GM06990 (cell line): ENCODE measurements at regions not wholly inside any gene's neighbourhood (a gene's known extent, or its start where the extent isn't known, plus 50 kb on each side); places are given as distances from the start of the nearest gene placed in this dataset.

Experiments
- DNase-seq: peaks from one replicate; pipeline ENCODE4 v3.0.0-alpha.2; 2011; ENCODE audit not compliant: insufficient read length; ENCODE audit errors: extremely low read depth
- H3K27me3 ChIP-seq: replicated peaks from 2 replicates; pipeline ENCODE4 v1.6.0; 2011; ENCODE audit warnings: low read length; ENCODE audit not compliant: control insufficient read depth, insufficient read depth
- H3K36me3 ChIP-seq: 2 replicates; pipeline ENCODE4 v1.5.1; 2011; ENCODE audit warnings: low read length; ENCODE audit not compliant: control insufficient read depth, insufficient read depth
- H3K4me3 ChIP-seq: replicated peaks from 2 replicates; pipeline ENCODE4 v1.5.1; 2011; ENCODE audit warnings: low read depth, mild to moderate bottlenecking, control low read depth, low read length
- TF ChIP-seq, protein P1 (sequence below): IDR thresholded peaks from 2 replicates; pipeline ENCODE4 v1.5.1; 2011; ENCODE audit warnings: low read length, control low read depth, mild to moderate bottlenecking, inconsistent platforms; ENCODE audit not compliant: insufficient read depth, poor library complexity, severe bottlenecking

DNA sequence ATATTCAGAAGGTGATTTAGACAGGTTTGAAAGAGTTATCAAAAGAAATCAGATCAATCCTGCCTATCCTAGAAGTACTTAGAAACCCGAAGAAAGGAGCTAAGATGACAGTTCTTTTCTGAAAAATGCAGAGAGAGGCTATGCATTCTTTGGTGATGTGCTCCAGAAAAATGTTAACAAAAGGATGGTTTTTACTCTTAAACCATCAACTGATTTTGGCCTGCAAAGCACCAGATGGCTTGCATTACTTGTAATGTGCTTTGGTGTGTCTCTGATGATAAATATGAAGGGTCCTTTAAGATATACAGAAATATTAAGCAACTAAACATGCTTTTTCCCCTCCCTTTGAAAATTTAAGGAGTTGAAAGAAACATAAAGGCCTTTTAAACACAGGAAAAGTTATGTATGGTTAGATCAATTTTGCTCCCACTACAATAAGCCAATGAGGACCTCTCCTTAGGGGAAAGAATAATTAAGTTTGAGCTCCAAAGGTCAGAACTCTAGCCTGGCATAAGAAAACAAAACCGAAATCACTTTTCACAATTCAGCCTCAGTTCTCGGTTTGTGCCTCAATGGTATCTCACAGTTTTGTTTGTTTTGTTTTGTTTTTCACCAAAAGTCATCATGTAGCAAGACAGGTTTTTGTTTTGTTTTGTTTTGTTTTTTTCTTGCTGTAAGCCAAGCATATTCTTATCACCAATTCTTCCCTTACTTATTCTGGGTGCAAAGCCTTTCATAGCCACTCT is 302.4 kb upstream of the NT5C1B start:
- Histone ChIP-seq H3K4me3 (no peak overlapping the region), H3K27me3 (no peaks in the 10 kb centered on the region), H3K36me3 (no peaks in the 10 kb centered on the region)
- TF ChIP-seq, protein P1, sequence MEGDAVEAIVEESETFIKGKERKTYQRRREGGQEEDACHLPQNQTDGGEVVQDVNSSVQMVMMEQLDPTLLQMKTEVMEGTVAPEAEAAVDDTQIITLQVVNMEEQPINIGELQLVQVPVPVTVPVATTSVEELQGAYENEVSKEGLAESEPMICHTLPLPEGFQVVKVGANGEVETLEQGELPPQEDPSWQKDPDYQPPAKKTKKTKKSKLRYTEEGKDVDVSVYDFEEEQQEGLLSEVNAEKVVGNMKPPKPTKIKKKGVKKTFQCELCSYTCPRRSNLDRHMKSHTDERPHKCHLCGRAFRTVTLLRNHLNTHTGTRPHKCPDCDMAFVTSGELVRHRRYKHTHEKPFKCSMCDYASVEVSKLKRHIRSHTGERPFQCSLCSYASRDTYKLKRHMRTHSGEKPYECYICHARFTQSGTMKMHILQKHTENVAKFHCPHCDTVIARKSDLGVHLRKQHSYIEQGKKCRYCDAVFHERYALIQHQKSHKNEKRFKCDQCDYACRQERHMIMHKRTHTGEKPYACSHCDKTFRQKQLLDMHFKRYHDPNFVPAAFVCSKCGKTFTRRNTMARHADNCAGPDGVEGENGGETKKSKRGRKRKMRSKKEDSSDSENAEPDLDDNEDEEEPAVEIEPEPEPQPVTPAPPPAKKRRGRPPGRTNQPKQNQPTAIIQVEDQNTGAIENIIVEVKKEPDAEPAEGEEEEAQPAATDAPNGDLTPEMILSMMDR, result no peak
- DNase-seq, result no peak

DNA sequence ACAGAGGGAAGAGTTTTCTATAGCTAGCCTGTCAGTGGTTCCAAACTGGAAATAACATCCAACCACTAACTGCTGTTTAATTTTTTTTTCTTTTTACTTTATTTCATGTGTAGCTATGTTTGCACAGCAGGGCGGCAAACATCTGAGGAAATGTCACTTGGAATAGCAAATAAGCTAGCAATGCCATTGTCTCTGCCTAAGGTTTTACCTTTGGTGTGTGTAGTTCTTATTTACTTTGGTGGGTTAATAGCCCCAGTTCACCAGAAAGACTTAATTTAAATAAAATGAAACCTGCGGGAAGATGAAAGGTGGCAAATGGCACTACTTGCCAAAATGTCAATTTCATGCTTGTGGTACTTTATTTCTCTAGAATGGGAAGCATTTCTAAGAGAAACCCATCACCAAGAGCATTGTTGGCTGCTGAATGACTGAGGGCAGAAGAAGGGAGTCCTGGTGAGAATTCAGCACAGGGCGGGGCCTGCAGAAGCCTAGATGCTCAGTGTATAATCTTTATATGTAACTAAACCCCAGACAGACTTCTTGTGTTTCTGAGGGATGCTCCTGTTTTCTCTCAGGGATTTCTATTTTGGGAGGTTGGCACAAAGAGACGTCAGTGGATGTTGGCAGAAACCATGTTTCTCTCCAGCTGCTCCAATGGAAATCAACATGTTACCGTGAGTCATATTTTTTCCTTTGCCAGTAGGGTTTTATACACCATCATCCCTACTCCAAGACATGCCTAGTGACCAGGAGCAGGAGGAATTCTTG is 300.4 kb upstream of the NT5C1B start:
- TF ChIP-seq, protein P1, result no peak
- no peak overlapping the region for H3K4me3 ChIP-seq
- no peaks in the 10 kb centered on the region for H3K27me3 ChIP-seq
- no peaks in the 10 kb centered on the region for H3K36me3 ChIP-seq
- DNase-seq, result no peak

DNA sequence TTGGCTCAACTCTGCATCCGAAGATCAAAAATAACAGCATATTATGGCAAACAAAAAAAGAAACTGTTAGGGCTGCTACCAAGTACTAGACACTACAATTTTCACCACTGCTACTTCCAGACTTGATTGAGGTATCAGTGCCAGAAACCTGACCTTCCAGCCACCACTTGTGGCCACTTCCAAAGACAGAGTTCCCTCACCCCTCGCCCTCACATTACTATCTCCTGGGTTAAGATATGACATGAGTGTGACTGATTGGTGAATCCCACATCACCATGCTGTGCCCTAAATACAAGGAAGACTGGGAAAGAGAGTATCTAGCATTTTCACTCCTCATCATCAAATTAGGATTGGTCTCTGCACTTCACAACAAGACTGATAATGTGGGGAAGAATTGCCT is 296.1 kb upstream of the NT5C1B start:
- no peak for DNase-seq
- Histone ChIP-seq H3K4me3 (no peak overlapping the region), H3K36me3 (no peaks in the 10 kb centered on the region), H3K27me3 (no peaks in the 10 kb centered on the region)
- TF ChIP-seq, protein P1, result no peak

DNA sequence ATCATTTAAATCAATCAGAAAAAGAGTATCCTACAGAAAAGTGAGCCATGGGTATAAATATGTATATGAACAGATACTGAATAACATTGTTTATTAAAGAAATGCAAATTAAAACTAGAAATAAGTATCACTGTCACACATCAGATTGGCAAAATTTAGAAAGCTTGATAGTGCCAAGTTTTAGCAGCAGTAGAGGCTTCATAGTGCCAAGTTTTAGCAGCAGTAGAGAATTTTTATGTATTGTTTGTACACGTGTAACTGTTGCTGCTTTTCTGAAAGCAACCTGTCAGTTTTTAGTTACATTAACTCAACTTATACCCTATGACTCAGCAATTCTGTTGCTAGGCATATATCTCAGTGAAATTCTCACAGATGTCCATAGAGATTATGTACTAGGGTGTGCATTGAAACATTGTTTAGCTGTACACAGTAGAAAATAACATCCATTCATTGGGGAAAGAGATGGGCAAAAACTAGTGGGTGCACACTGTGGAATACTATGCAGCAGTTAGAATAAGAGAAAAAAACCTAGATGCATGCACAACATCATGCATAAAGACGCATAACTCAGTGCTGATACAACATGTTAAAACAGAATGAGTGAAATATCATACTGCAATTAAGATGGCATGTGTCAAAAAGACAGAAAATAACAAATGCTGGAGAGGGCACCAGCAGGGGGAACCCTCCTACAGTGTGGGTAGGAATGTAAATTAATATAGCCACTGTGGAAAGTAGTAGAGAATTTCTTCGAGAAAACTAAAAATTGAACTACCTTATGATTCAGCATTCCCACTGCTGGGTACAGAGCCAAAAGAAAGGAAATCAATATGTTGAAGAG is 294.5 kb upstream of the NT5C1B start:
- DNase-seq, result no peak
- TF ChIP-seq, protein P1, result peak; percentile 57
- Histone ChIP-seq H3K4me3 (no peak overlapping the region), H3K36me3 (no peaks in the 10 kb centered on the region), H3K27me3 (no peaks in the 10 kb centered on the region)

DNA sequence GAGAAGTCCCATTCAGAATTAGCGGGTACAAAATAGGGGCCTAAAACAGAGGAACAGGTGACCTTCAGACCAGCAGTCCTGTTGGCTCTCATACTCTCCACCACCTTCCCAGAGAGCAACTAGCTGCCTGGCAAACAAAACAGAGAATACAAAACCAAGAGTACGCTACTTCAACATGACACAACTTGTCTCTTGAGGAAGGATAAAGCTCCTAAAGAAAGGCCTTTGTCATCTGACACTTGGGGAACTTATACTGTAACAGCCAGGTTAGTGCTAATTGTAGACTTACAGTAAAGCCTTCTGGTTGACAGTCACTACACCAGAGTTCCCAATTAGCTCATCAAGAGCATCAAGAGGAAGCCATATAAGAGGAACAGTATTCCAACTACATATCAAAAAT is 282.1 kb upstream of the NT5C1B start:
- Histone ChIP-seq H3K36me3 (no peaks in the 10 kb centered on the region), H3K27me3 (no peaks in the 10 kb centered on the region), H3K4me3 (no peak overlapping the region)
- TF ChIP-seq, protein P1, result no peak
- DNase-seq, result no peak
